Neural cell (in vitro differentiated cells): ENCODE measurements at regions not wholly inside any gene's neighbourhood (a gene's known extent, or its start where the extent isn't known, plus 50 kb on each side); places are given as distances from the start of the nearest gene placed in this dataset.

Experiments
- CTCF ChIP-seq: fragments of 450-650 bp; IDR thresholded peaks from 2 replicates; pipeline ENCODE4 v1.5.1; 2014; ENCODE audit warnings: antibody characterized with exemption, mild to moderate bottlenecking, moderate library complexity; ENCODE audit not compliant: poor library complexity, severe bottlenecking
- POLR2AphosphoS5 ChIP-seq: IDR thresholded peaks from 2 replicates; pipeline ENCODE4 v1.6.1; 2012
- RAD21 ChIP-seq: fragments of 450-650 bp; conservative IDR thresholded peaks from 2 replicates; pipeline ENCODE4 v1.6.1; 2014; ENCODE audit warnings: antibody characterized with exemption, mild to moderate bottlenecking, moderate library complexity

DNA sequence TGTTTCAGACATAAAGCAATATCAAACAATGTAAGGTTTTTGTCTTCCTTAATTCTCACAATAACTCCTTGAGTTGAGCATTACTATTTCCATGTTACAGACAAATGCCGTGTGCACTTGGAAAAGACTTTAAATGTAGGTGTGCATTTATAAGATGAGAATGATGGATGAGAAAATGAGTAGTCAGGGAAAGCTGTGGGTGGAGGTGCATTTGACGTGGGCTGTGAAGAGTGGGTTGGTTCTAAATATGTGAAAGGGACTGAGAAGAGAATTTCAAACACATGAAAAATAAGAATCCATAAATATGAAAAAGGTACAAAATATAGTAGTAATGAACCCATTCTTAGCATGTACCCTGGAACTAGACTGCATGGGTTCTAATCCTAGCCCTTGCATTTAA, 171.6 kb upstream of the PPP2R2B start:
- TF ChIP-seq CTCF: no peak
- no peak for TF ChIP-seq POLR2AphosphoS5
- no peak for TF ChIP-seq RAD21
